Transverse colon (tissue), 3 donors: ENCODE measurements at regions not wholly inside any gene's neighbourhood (a gene's known extent, or its start where the extent isn't known, plus 50 kb on each side); places are given as distances from the start of the nearest gene placed in this dataset.

ENCODE experiments used
- CTCF ChIP-seq, 5 experiments: fragments of 200-600 bp in 3 of 5; fragments of 450-650 bp in 2 of 5; sonication (generic) in 3 of 5; IDR thresholded peaks; 1 replicate in 2 of 5; 2 replicates in 3 of 5; pipeline ENCODE4 v1.5.1; 2016 to 2017; ENCODE audit warnings: antibody characterized with exemption in 5 of 5, inconsistent platforms in 3 of 5, mild to moderate bottlenecking in 2 of 5, moderate library complexity in 1 of 5
- EP300 ChIP-seq: sonication (generic); formaldehyde crosslinking; IDR thresholded peaks from one replicate; pipeline ENCODE4 v1.6.1; 2017; ENCODE audit warnings: antibody characterized with exemption, low read depth
- POLR2A ChIP-seq: fragments of 450-650 bp; IDR thresholded peaks from one replicate; pipeline ENCODE4 v1.6.1; 2016; ENCODE audit warnings: antibody characterized with exemption, mild to moderate bottlenecking, moderate library complexity

- TF ChIP-seq CTCF (IDR thresholded peaks at IDR 0.05) (no peak), EP300 (no peak), POLR2A (no peak)
Observed at GRCh38 chr11:64436000-64436399, 77.0 kb downstream of the RPS6KA4 start.
